GM18870 (cell line): ENCODE measurements at regions not wholly inside any gene's neighbourhood (a gene's known extent, or its start where the extent isn't known, plus 50 kb on each side); places are given as distances from the start of the nearest gene placed in this dataset.

Source experiments
- ATAC-seq: cut with Tn5 transposase; IDR thresholded peaks from one replicate; pipeline ENCODE4 v1.9.1; 2021; ENCODE audit warnings: moderate library complexity; ENCODE audit not compliant: unreplicated experiment

- ATAC-seq = no peak
Measured at GRCh38 chr1:79457562-79458224, 451.2 kb upstream of the ADGRL4 start.

- no peak for ATAC-seq
Measured at GRCh38 chr1:79448426-79448825, 441.9 kb upstream of the ADGRL4 start.

- ATAC-seq = no peak
Measured at GRCh38 chr1:79441238-79441637, 434.7 kb upstream of the ADGRL4 start.

GRCh38 chr1:79437540-79437939 lies 431.0 kb upstream of the ADGRL4 start:
- no peak for ATAC-seq

- ATAC-seq = no peak
Measured at GRCh38 chr1:79431340-79431739, 424.8 kb upstream of the ADGRL4 start.

DNA sequence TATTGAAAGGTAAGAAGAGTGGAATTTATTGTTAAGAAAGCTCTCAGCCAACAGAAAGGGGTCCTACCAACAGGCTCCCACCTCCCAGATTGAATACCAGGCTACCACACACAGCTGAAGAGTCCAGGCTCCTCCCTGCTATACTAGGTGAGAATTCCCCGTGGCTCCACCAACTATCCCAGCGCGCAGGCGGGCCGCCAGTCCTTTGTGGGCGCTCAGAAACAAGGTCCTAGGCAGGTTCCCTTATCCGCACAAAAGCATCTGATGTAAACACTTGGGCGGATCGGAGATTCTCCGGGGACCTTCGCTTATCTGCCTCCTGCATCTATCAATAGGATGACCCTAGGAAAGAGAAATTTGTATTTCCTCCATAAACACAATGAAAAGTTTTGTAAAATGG lies 423.9 kb upstream of the ADGRL4 start:
- no peak for ATAC-seq

GRCh38 chr1:79422726-79423125 lies 416.2 kb upstream of the ADGRL4 start:
- ATAC-seq = no peak

GRCh38 chr1:79398501-79398900 lies 392.0 kb upstream of the ADGRL4 start:
- no peak for ATAC-seq

GRCh38 chr1:79396901-79397300 lies 390.4 kb upstream of the ADGRL4 start:
- no peak for ATAC-seq

DNA sequence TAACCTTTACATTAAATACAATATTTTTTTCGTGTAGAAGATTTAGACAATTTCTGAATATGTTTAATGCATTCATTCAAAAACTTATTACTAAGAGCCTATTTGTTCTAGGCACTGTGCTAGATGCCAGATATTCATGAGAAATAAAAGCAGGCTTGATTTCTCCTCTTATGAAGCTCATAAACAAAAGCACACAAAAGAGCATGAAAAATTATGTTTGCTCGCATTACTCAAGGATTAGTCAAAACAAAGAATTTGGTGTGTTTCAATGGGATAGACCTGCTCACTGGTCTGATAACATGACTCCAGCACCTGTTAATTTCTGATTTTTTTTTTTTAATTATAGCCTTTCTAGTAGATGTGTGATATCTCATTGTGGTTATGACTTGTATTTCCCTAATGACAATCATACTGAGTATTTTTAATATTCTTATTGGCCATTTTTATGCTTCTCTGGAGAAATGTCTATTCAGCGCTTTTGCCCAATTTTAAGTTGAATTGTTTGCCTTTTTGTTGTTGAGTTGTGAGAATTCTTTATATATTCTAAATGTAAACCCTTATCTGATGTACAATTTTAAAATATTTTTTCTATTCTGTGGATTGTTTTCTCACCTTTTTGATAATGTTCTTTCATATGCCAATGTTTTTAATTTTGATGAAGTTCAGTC lies 382.3 kb upstream of the ADGRL4 start:
- no peak for ATAC-seq

GRCh38 chr1:79386730-79387129 lies 380.2 kb upstream of the ADGRL4 start:
- no peak for ATAC-seq

- no peak for ATAC-seq
Measured at GRCh38 chr1:79380078-79380477, 373.5 kb upstream of the ADGRL4 start.

GRCh38 chr1:79376106-79376505 lies 369.6 kb upstream of the ADGRL4 start:
- no peak for ATAC-seq

- ATAC-seq = no peak
Measured at GRCh38 chr1:79375352-79375751, 368.8 kb upstream of the ADGRL4 start.

DNA sequence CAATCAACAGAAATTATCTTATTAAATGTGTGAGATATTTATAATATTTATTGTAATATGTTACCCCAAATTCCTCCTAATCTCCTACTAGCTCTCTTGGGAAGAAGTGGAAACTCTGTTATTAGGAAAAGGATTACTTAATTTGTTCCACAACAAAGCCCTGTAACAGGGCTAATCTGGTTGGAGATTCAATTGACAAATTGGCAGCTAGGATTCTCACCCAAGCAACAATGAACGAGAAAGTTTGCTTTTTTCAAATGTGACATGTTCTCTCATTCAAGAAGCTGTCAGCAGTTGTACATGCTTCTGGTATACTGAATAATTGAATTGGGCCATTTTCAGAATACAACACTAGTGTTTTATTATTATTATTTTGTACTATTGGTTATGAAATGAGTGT lies 367.9 kb upstream of the ADGRL4 start:
- no peak for ATAC-seq

GRCh38 chr1:79373481-79374125 lies 367.1 kb upstream of the ADGRL4 start:
- no peak for ATAC-seq

DNA sequence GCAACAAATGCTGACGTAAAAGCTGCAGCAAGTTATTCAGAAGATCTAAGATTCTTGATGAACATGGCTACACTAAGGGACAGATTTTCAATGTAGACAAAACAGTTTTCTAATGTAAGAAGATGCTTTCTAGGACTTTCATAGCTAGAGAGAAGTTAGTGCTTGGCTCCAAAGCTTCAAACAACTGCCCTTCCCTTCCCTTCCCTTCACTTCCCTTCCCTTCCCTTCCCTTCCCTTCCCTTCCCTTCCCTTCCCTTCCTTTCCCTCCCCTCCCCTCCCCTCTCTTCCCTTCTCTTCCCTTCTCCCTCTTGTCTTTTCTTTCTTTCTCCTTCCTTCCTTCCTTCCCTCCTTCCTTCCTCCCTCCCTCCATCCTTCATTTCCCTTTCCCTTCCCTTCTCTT lies 365.3 kb upstream of the ADGRL4 start:
- ATAC-seq = no peak

DNA sequence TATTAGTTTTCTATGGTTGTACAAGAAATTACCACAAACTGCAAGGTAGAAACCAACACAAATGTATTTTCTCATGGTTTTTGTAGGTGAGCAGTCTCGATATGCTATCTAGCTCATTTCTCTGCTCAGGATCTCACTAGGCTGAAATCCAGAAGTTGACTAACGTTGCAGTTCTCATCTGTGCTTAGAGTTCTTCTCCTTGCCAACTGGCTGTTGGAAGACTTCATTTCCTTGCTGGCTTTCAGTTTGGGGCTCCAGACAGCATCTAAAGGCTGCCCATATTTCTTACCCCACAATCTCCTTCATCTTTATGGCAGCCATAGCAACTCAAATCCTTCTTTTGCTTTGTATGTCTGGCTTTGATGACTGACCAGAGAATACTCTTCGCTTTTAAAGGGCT lies 362.6 kb upstream of the ADGRL4 start:
- no peak for ATAC-seq

DNA sequence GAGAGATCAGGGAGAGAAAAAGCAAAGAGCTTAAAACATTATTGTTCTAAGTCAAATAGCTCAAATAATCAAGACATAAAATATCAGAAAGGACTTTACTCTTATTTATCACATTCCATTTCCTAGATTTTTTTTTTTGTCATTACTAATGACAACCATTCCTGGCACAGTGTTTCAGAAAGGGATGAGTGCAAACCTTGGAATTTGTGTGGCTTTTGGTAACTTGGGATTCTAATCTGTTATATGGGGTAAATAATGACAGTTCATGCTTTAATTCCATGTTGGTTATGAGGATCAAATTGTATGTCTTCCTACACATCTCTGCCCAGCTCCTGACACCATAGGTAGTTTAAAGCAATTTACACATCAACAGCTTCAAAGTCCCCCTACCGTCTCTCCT lies 358.4 kb upstream of the ADGRL4 start:
- no peak for ATAC-seq

GRCh38 chr1:79363430-79363829 lies 356.9 kb upstream of the ADGRL4 start:
- no peak for ATAC-seq

DNA sequence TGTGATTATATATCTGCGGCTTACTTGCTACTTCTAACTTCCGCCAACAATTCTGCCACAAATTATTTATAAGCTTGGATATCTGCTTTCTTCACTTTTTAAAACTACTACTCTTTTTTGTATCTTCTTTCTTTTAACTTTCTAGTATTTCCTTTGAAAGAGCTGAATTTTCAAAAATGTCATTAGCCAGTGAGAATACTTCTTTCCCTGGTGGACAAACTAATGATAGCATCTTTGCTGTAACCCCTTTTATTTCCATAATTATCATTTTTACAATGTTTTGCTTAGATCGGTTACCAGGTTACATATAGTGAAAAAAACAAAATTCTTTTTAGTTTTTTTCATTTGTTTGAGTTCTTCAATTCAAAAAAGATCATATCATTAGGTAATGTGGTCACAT lies 355.9 kb upstream of the ADGRL4 start:
- no peak for ATAC-seq

DNA sequence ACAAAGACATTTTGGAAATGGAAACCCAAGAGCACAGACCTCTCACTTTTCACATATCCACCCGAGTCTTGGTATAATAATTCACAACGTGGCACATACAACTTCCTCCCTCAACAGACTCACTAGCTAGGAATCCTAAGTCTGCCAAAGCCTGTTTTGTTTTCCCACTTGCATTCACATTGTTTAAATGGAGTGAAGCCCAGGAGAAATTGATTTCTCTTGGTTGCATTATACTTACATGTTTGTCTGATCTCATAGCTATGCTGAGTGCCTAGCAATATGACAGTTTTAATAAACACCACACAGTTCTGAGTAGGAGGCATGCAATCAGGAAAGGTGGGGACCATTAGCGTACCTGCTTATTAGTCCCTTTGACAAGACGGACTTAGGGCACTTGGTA lies 348.6 kb upstream of the ADGRL4 start:
- ATAC-seq = no peak
